IMR-90 (cell line): ENCODE measurements at regions not wholly inside any gene's neighbourhood (a gene's known extent, or its start where the extent isn't known, plus 50 kb on each side); places are given as distances from the start of the nearest gene placed in this dataset.

ENCODE experiments used
- ATAC-seq: fragments of 200-7000 bp; cut with Tn5 transposase; 2 replicates; pipeline ENCODE4 v1.9.1; 2020; ENCODE audit warnings: low read depth, mild to moderate bottlenecking, moderate library complexity
- BruUV-seq: library from RNA; stranded (reverse); fragments of 400-500 nt; replicated peaks from 2 replicates; lab custom pipeline; 2021; lab: Mats Ljungman, UMichigan
- CTCF ChIA-PET: fragments of 300-600 bp; formaldehyde crosslinking; extraction: SDS; loops from one replicate; lab custom pipeline; 2021; ENCODE audit warnings: antibody characterized with exemption; lab: Yijun Ruan, JAX
- POLR2A ChIA-PET: fragments of 300-600 bp; sonication (Branson Sonifier 250); formaldehyde crosslinking; loops from one replicate; lab custom pipeline; 2022; ENCODE audit warnings: antibody characterized with exemption; ENCODE audit not compliant: unreplicated experiment; lab: Charles Lee
- DNase-seq: peaks from one replicate; pipeline ENCODE4 v3.0.0; 2013
- H2AFZ ChIP-seq: replicated peaks from 2 replicates; pipeline ENCODE3; 2013; ENCODE audit warnings: low read length, mild to moderate bottlenecking; ENCODE audit not compliant: poor library complexity
- H2AK5ac ChIP-seq: 2 replicates; pipeline ENCODE4 v1.6.1; 2013; ENCODE audit warnings: low read depth, low read length, inconsistent platforms
- H2AK9ac ChIP-seq: replicated peaks from 2 replicates; pipeline ENCODE3; 2013; ENCODE audit warnings: mild to moderate bottlenecking, low read depth, low read length, moderate library complexity; ENCODE audit not compliant: poor library complexity
- H2BK120ac ChIP-seq: 2 replicates; pipeline ENCODE4 v1.6.1; 2013; ENCODE audit warnings: low read depth, low read length, inconsistent platforms
- H2BK15ac ChIP-seq: 3 replicates; pipeline ENCODE4 v1.6.1; 2013; ENCODE audit warnings: low read depth, low read length, inconsistent platforms
- H2BK20ac ChIP-seq: 2 replicates; pipeline ENCODE4 v1.6.1; 2013; ENCODE audit warnings: low read depth, mild to moderate bottlenecking, inconsistent platforms, low read length, moderate library complexity
- H2BK5ac ChIP-seq: 2 replicates; pipeline ENCODE4 v1.6.1; 2013; ENCODE audit warnings: mild to moderate bottlenecking, low read depth, low read length, inconsistent platforms; ENCODE audit not compliant: poor library complexity, severe bottlenecking
- H3K14ac ChIP-seq: replicated peaks from 2 replicates; pipeline ENCODE4 v1.6.1; 2013; ENCODE audit warnings: low read depth, low read length, inconsistent platforms
- H3K18ac ChIP-seq: 2 replicates; pipeline ENCODE4 v1.6.1; 2013; ENCODE audit warnings: low read depth, low read length, control low read depth
- H3K23ac ChIP-seq: 2 replicates; pipeline ENCODE4 v1.6.1; 2013; ENCODE audit warnings: low read depth, low read length, inconsistent platforms
- H3K27ac ChIP-seq: 2 replicates; pipeline ENCODE4 v1.5.1; 2013; ENCODE audit warnings: mild to moderate bottlenecking, control low read depth, low read length; ENCODE audit not compliant: insufficient read depth
- H3K27me3 ChIP-seq: 2 replicates; pipeline ENCODE4 v1.6.1; 2013; ENCODE audit warnings: low read length; ENCODE audit not compliant: control insufficient read depth, insufficient read depth
- H3K36me3 ChIP-seq: 2 replicates; pipeline ENCODE4 v1.6.1; 2013; ENCODE audit warnings: low read length, mixed read lengths; ENCODE audit not compliant: control insufficient read depth, insufficient read depth
- H3K4ac ChIP-seq: 2 replicates; pipeline ENCODE4 v1.6.1; 2013; ENCODE audit warnings: low read depth, low read length, inconsistent platforms
- H3K4me1 ChIP-seq: 2 replicates; pipeline ENCODE4 v1.6.1; 2013; ENCODE audit warnings: low read length, mixed read lengths; ENCODE audit not compliant: control insufficient read depth, insufficient read depth
- H3K4me2 ChIP-seq: 2 replicates; pipeline ENCODE4 v1.6.1; 2013; ENCODE audit warnings: low read depth, mild to moderate bottlenecking, control low read depth, low read length, moderate library complexity
- H3K4me3 ChIP-seq: 2 replicates; pipeline ENCODE4 v1.5.1; 2013; ENCODE audit warnings: low read depth, mild to moderate bottlenecking, control low read depth, low read length, moderate library complexity; ENCODE audit not compliant: insufficient read depth
- H3K56ac ChIP-seq: 2 replicates; pipeline ENCODE4 v1.6.1; 2013; ENCODE audit warnings: low read length, inconsistent platforms; ENCODE audit not compliant: insufficient read depth; ENCODE audit errors: extremely low read depth
- H3K79me1 ChIP-seq, 2 experiments: 2 replicates each; pipeline ENCODE4 v1.6.1; 2013; ENCODE audit warnings: low read length in 2 of 2, inconsistent platforms in 1 of 2, low read depth in 1 of 2
- H3K9ac ChIP-seq: 2 replicates; pipeline ENCODE4 v1.6.1; 2013; ENCODE audit warnings: low read depth, low read length, control low read depth
- H3K9me1 ChIP-seq: 2 replicates; pipeline ENCODE4 v1.6.1; 2013; ENCODE audit warnings: low read length, inconsistent platforms; ENCODE audit not compliant: insufficient read depth
- H3K9me3 ChIP-seq: 2 replicates; pipeline ENCODE4 v1.6.1; 2013; ENCODE audit warnings: low read length; ENCODE audit not compliant: control insufficient read depth, insufficient read depth
- H4K20me1 ChIP-seq: 2 replicates; pipeline ENCODE4 v1.6.1; 2013; ENCODE audit warnings: low read length, inconsistent platforms; ENCODE audit not compliant: insufficient read depth
- H4K5ac ChIP-seq: 2 replicates; pipeline ENCODE4 v1.6.1; 2013; ENCODE audit warnings: mild to moderate bottlenecking, low read depth, low read length, control low read depth
- H4K8ac ChIP-seq, 2 experiments: 2 replicates each; pipeline ENCODE4 v1.6.1; 2013; ENCODE audit warnings: low read depth in 2 of 2, low read length in 2 of 2, control low read depth in 1 of 2, inconsistent platforms in 1 of 2
- H4K91ac ChIP-seq: 2 replicates; pipeline ENCODE4 v1.6.1; 2013; ENCODE audit warnings: low read depth, low read length, inconsistent platforms; ENCODE audit not compliant: insufficient read depth
- BHLHE40 ChIP-seq: fragments of 150-350 bp; IDR thresholded peaks from 2 replicates; pipeline ENCODE4 v1.6.1; 2016; ENCODE audit warnings: mild to moderate bottlenecking, low read depth, low read length
- CTCF ChIP-seq: conservative IDR thresholded peaks from 2 replicates; pipeline ENCODE4 v1.5.1; 2012; ENCODE audit warnings: mild to moderate bottlenecking, low read depth, low read length, improper control_type of control experiment
- FOS ChIP-seq: fragments of 150-350 bp; IDR thresholded peaks from 2 replicates; pipeline ENCODE4 v1.6.1; 2016; ENCODE audit warnings: low read depth, low read length
- MAFK ChIP-seq: IDR thresholded peaks from 2 replicates; pipeline ENCODE4 v1.6.1; 2012; ENCODE audit warnings: low read depth, low read length, improper control_type of control experiment
- MAZ ChIP-seq: IDR thresholded peaks from 2 replicates; pipeline ENCODE4 v1.6.1; 2012; ENCODE audit warnings: low read depth, mild to moderate bottlenecking, low read length, improper control_type of control experiment, moderate library complexity, borderline replicate concordance
- MXI1 ChIP-seq: IDR thresholded peaks from 2 replicates; pipeline ENCODE4 v1.6.1; 2012; ENCODE audit warnings: low read depth, mild to moderate bottlenecking, low read length, moderate library complexity, borderline replicate concordance
- NFE2L2 ChIP-seq: fragments of 150-350 bp; IDR thresholded peaks from 2 replicates; pipeline ENCODE4 v1.6.1; 2016; ENCODE audit warnings: low read depth, mild to moderate bottlenecking, low read length
- WGBS, 2 experiments: methylation state at CpG; one replicate each; pipeline versions ENCODE4 v1.1.5 to v1.1.7; 2013; ENCODE audit warnings: missing lambda C conversion rate in 2 of 2; ENCODE audit not compliant: insufficient read length in 1 of 2; ENCODE audit errors: extremely low coverage in 2 of 2; 5-methylcytosine and 5-hydroxymethylcytosine counted together
- dilution Hi-C: fragments of 300-500 bp; cut with HindIII; formaldehyde crosslinking; loops from one replicate; pipeline ENCODE4 v1.14.3; 2018; ENCODE audit warnings: low sequenced_read_pairs; ENCODE audit not compliant: unreplicated experiment
- in situ Hi-C: fragments of 300-500 bp; cut with MboI; formaldehyde crosslinking; loops from 3 replicates; pipeline ENCODE4 v1.14.3; 2019; ENCODE audit warnings: low sequenced_read_pairs, inconsistent platforms, mixed read lengths
- intact Hi-C: fragments of 100-400 bp; cut with micrococcal nuclease; formaldehyde crosslinking; loops from 2 replicates; pipeline ENCODE4 v1.10.0; 2022

GRCh38 chr20:48195121-48195870, 410.0 kb upstream of the SULF2 start:
- TF ChIP-seq MAZ (no peak), NFE2L2 (no peak), FOS (no peak), MAFK (no peak), BHLHE40 (no peak), MXI1 (no peak), CTCF (no peak)

More at GRCh38 chr20:48195121-48195870, 410.0 kb upstream of the SULF2 start:
- Histone ChIP-seq H3K23ac (no peak overlapping the region), H3K36me3 (no peaks in the 10 kb centered on the region), H4K5ac (no peak overlapping the region), H2BK20ac (no peak overlapping the region), H3K27ac (no peak overlapping the region), H3K4me2 (no peak overlapping the region), H3K79me1 (no peaks in the 10 kb centered on the region), H3K9me3 (no peaks in the 10 kb centered on the region), H2AFZ (no peak overlapping the region), H3K9me1 (no peaks in the 10 kb centered on the region), H3K4ac (no peak overlapping the region), H3K56ac (no peak overlapping the region), H4K20me1 (no peaks in the 10 kb centered on the region), H2BK120ac (no peak overlapping the region), H3K27me3 (peaks cover 2% of the 10 kb centered on the region; the same call in 1 of the 2 replicates), H3K14ac (no peak overlapping the region), H4K8ac (no peak overlapping the region), H2BK5ac (no peak overlapping the region), H3K4me3 (no peak overlapping the region), H2AK5ac (no peak overlapping the region), H3K18ac (no peak overlapping the region), H3K9ac (no peak overlapping the region), H2AK9ac (no peak overlapping the region), H2BK15ac (no peak overlapping the region), H3K4me1 (no peaks in the 10 kb centered on the region), H4K91ac (no peak overlapping the region)
- ATAC-seq = no peak
- in situ Hi-C loops (no loop called here), intact Hi-C loops (no loop called here), dilution Hi-C loops (no loop called here)
- WGBS, 2 experiments = no CpG with 5 or more reads among the region's 9 CpGs
- no peak for DNase-seq
- BruUV-seq = no TSS peak
- ChIA-PET CTCF (no interaction called here), POLR2A (no interaction called here)
